Progenitor cell of endocrine pancreas (in vitro differentiated cells): ENCODE measurements at regions not wholly inside any gene's neighbourhood (a gene's known extent, or its start where the extent isn't known, plus 50 kb on each side); places are given as distances from the start of the nearest gene placed in this dataset.

Source experiments
- DNase-seq: peaks from one replicate; pipeline ENCODE4 v3.0.0; 2021; ENCODE audit warnings: low spot score; ENCODE audit not compliant: unreplicated experiment
- H3K27ac Mint-ChIP-seq: 2 replicates; pipeline ENCODE4 v1.8.0; 2021; ENCODE audit warnings: mild to moderate bottlenecking, moderate library complexity, mixed read lengths
- H3K27me3 Mint-ChIP-seq: 2 replicates; pipeline ENCODE4 v1.8.0; 2021; ENCODE audit warnings: mixed read lengths
- H3K36me3 Mint-ChIP-seq: 2 replicates; pipeline ENCODE4 v1.8.0; 2022; ENCODE audit warnings: mixed read lengths; ENCODE audit not compliant: insufficient read depth
- H3K4me1 Mint-ChIP-seq: 2 replicates; pipeline ENCODE4 v1.8.0; 2021; ENCODE audit warnings: low read depth, mixed read lengths
- H3K4me3 Mint-ChIP-seq: 2 replicates; pipeline ENCODE4 v1.8.0; 2021; ENCODE audit warnings: low read depth, mild to moderate bottlenecking, moderate library complexity, mixed read lengths
- H3K9me3 Mint-ChIP-seq: 2 replicates; pipeline ENCODE4 v1.8.0; 2021; ENCODE audit warnings: low read depth, mixed read lengths
- CTCF ChIP-seq: fragments of 200-600 bp; sonication (generic); IDR thresholded peaks from one replicate; pipeline ENCODE4 v1.5.0; 2021; ENCODE audit warnings: antibody characterized with exemption, mild to moderate bottlenecking; ENCODE audit not compliant: unreplicated experiment

GRCh38 chr6:40959781-40960327 lies 79.2 kb downstream of the UNC5CL start:
- no peak for TF ChIP-seq CTCF
- H3K27me3 Mint-ChIP-seq = no peaks in the 10 kb centered on the region
- no peaks in the 10 kb centered on the region for H3K36me3 Mint-ChIP-seq
- DNase-seq = no peak
- H3K4me3 Mint-ChIP-seq = no peak overlapping the region
- H3K4me1 Mint-ChIP-seq = peaks cover 13% of the 10 kb centered on the region
- H3K27ac Mint-ChIP-seq = no peak overlapping the region
- H3K9me3 Mint-ChIP-seq = no peaks in the 10 kb centered on the region

- Mint-ChIP-seq H3K36me3 (no peaks in the 10 kb centered on the region), H3K27ac (no peak overlapping the region), H3K4me3 (no peak overlapping the region), H3K4me1 (peaks cover 13% of the 10 kb centered on the region), H3K9me3 (no peaks in the 10 kb centered on the region), H3K27me3 (no peaks in the 10 kb centered on the region)
- DNase-seq = no peak
- TF ChIP-seq CTCF = no peak
These were observed 80.3 kb downstream of the UNC5CL start for GRCh38 chr6:40958738-40959137.

GRCh38 chr6:40957616-40958492 lies 81.2 kb downstream of the UNC5CL start:
- H3K27me3 Mint-ChIP-seq = no peaks in the 10 kb centered on the region
- no peak overlapping the region for H3K4me3 Mint-ChIP-seq
- H3K4me1 Mint-ChIP-seq = peaks cover 13% of the 10 kb centered on the region
- H3K9me3 Mint-ChIP-seq = no peaks in the 10 kb centered on the region
- no peaks in the 10 kb centered on the region for H3K36me3 Mint-ChIP-seq
- DNase-seq = no peak
- TF ChIP-seq CTCF = no peak
- H3K27ac Mint-ChIP-seq = peak overlapping the region; percentile 15

- Mint-ChIP-seq H3K27ac (no peak overlapping the region), H3K36me3 (no peaks in the 10 kb centered on the region), H3K27me3 (no peaks in the 10 kb centered on the region), H3K4me3 (no peak overlapping the region), H3K4me1 (peaks cover 13% of the 10 kb centered on the region), H3K9me3 (no peaks in the 10 kb centered on the region)
- TF ChIP-seq CTCF = no peak
- DNase-seq = no peak
These were observed 82.1 kb downstream of the UNC5CL start for GRCh38 chr6:40956936-40957335.

GRCh38 chr6:40955178-40955545 lies 83.9 kb downstream of the UNC5CL start:
- no peak for DNase-seq
- TF ChIP-seq CTCF = no peak
- Mint-ChIP-seq H3K9me3 (no peaks in the 10 kb centered on the region), H3K27ac (no peak overlapping the region), H3K4me1 (peaks cover 24% of the 10 kb centered on the region), H3K4me3 (no peak overlapping the region), H3K36me3 (no peaks in the 10 kb centered on the region), H3K27me3 (no peaks in the 10 kb centered on the region)
